ENCODE measurements at regions not wholly inside any gene's neighbourhood (a gene's known extent, or its start where the extent isn't known, plus 50 kb on each side); places are given as distances from the start of the nearest gene placed in this dataset.

GRCh38 chr2:129713337-129713736 lies 266.1 kb upstream of the RAB6C start:
- no peak for DNase-seq

- DNase-seq = no peak
Observed at GRCh38 chr2:129716781-129717559, 262.5 kb upstream of the RAB6C start.

- no peak for DNase-seq
Observed at GRCh38 chr2:129717560-129718130, 261.8 kb upstream of the RAB6C start.

GRCh38 chr2:129719335-129719734 lies 260.1 kb upstream of the RAB6C start:
- no peak for DNase-seq

GRCh38 chr2:129720360-129720759 lies 259.1 kb upstream of the RAB6C start:
- DNase-seq = no peak

GRCh38 chr2:129720761-129721160 lies 258.7 kb upstream of the RAB6C start:
- no peak for DNase-seq

- DNase-seq = no peak
Observed at GRCh38 chr2:129721236-129721635, 258.2 kb upstream of the RAB6C start.

- DNase-seq = no peak
Observed at GRCh38 chr2:129721846-129722245, 257.6 kb upstream of the RAB6C start.

GRCh38 chr2:129722306-129723019 lies 257.0 kb upstream of the RAB6C start:
- DNase-seq = no peak

GRCh38 chr2:129723277-129724020 lies 256.0 kb upstream of the RAB6C start:
- no peak for DNase-seq

GRCh38 chr2:129724021-129724757 lies 255.3 kb upstream of the RAB6C start:
- no peak for DNase-seq

- no peak for DNase-seq
Observed at GRCh38 chr2:129726216-129726615, 253.2 kb upstream of the RAB6C start.

- no peak for DNase-seq
Observed at GRCh38 chr2:129727286-129727685, 252.2 kb upstream of the RAB6C start.

GRCh38 chr2:129728035-129728972 lies 251.2 kb upstream of the RAB6C start:
- no peak for DNase-seq

- no peak for DNase-seq
Observed at GRCh38 chr2:129729011-129729410, 250.5 kb upstream of the RAB6C start.

- no peak for DNase-seq
Observed at GRCh38 chr2:129729646-129730045, 249.8 kb upstream of the RAB6C start.

GRCh38 chr2:129730979-129731378 lies 248.5 kb upstream of the RAB6C start:
- no peak for DNase-seq

- DNase-seq = no peak
Observed at GRCh38 chr2:129731907-129732629, 247.4 kb upstream of the RAB6C start.

- no peak for DNase-seq
Observed at GRCh38 chr2:129732630-129733026, 246.8 kb upstream of the RAB6C start.

- no peak for DNase-seq
Observed at GRCh38 chr2:129733041-129733440, 246.4 kb upstream of the RAB6C start.

- DNase-seq = no peak
Observed at GRCh38 chr2:129733579-129733978, 245.9 kb upstream of the RAB6C start.

Data from stimulated activated CD4-positive, alpha-beta T cell treated with anti-CD3 and anti-CD28 coated beads, Interleukin-15, amount 100 ng/mL, for 24 hours (primary cell).